ENCODE measurements at regions not wholly inside any gene's neighbourhood (a gene's known extent, or its start where the extent isn't known, plus 50 kb on each side); places are given as distances from the start of the nearest gene placed in this dataset.
"Not testable (repeated sequence)": the region's sequence is repeated elsewhere in the genome, so short reads cannot be mapped to it uniquely, and the experiment has no call there.

GRCh38 chr4:44964086-44964485, 237.7 kb upstream of the GNPDA2 start:
- not testable (repeated sequence) for DNase-seq (ENCODE audit: low spot score)

GRCh38 chr4:44961001-44961755, 234.8 kb upstream of the GNPDA2 start:
- DNase-seq (ENCODE audit: low spot score) = no peak

GRCh38 chr4:44931720-44932119, 205.4 kb upstream of the GNPDA2 start:
- DNase-seq (ENCODE audit: low spot score) = no peak

DNA sequence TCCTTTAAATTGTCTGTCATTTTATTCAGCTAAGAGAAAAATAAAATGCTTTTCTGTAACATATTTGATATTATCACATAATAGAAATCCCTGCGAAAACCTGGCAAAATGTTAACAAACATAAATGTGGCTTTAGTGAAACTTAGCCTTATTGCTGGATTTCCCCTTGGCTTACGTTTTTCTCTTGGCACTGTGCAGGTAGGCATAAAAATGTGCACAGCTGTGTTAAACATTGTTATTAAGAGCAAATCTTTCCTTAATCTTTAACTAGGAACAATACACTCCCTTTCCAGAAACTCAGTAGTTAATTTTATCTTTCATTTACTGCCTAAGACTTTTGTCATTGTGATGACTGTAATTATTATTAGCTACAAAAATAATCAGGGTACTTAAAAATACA, 202.4 kb upstream of the GNPDA2 start:
- DNase-seq (ENCODE audit: low spot score) = no peak

DNA sequence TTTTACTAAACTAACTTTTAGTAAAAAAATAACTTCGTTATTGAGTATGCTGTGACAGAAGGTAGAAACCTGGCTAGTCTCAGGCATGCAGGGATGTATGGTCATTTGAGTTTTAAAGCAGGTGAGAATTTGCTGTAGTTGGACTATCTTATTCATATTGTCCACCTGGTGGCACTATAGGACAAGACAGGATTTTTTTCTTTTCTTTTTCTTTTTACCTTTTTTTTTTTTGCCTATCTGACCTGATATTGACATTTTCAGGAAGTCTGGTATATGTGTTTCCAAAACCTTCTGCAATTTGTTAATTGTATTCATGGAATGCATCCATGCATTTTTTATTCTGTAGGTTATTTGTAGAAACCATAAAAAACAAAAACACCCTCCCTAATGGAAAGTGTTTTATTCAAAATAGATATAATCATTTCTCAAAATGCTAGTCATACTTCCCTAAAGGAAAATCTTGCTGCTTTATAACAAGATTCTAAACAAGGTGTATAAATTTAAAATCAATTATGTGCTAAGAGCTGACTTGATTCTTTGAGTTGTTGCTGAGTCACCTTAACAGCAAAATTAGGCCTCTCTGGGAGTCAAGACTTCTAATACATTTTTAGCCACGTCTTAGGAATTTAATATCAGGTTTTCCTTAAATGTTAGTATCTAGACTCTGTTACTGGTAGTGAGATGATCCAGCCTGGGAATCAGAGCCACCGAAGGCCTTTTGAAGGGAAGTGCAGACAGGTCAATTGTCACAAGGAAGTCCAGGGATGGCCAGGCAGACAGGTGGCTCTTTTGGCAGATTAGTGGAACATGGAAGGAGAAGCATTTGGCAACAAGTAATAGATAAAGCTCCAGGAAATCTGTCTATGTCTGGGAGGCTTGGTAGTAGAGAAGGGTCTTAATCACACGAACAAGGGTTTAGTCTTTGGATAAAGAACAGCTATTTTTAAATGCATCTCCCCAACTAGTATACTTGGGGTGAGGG, 201.3 kb upstream of the GNPDA2 start:
- DNase-seq (ENCODE audit: low spot score) = peak; percentile 61

DNA sequence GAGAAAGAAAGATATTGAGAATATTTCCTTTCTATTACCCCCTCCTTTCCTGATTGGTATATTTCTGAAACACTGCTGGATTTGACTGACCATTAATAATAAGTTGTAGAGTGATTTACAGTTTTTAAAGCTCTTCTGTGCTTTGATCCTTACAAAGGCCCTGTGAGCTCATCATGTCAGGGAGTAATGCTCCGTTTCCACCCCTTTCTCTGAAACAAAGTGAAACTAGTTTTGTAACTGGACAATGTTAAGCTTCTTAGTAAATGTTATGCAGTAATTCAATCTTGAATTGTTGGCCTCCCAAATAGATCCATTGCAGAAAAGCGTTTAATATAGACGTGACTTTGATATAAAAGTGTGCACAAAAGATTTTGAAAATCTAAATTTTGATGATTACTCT, 190.1 kb upstream of the GNPDA2 start:
- no peak for DNase-seq (ENCODE audit: low spot score)

GRCh38 chr4:44914748-44915147, 188.4 kb upstream of the GNPDA2 start:
- no peak for DNase-seq (ENCODE audit: low spot score)

DNA sequence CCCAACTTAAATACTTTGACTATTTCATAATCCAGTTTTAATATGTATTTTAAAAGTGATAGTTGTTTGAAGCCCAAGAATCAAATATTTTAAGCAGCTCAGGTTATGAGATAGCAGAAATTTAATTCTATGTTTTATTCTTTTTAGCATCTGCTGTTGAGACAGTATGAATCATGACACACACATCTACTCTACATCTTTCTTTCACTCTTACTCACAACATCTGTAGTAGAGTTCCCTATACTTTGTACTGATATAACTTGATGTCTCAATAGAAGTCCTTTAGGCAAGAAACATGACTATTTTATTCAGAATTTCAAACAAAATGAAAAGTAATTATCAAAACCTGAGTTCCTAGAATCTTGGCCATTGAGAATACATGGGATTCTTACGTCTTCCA, 187.9 kb upstream of the GNPDA2 start:
- DNase-seq (ENCODE audit: low spot score) = no peak

GRCh38 chr4:44912980-44913379, 186.6 kb upstream of the GNPDA2 start:
- DNase-seq (ENCODE audit: low spot score) = no peak

DNA sequence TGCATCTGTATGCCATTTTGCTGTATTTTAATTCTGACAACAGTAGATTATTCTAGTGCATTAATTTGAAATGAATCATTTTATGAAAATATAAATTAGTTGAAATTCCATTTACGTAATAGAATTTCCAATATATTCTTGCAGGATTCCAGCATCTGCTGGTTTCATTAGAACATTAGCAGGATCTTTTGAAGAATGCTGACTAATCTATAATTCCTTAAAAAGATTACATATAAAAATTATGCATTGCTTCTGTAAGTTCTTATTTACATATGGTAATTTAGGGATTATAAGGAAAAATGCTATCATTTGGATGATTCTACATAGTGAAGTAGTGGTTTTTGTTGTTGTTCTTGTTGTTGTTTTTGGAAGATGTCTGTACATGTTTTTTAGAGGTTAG, 182.2 kb upstream of the GNPDA2 start:
- DNase-seq (ENCODE audit: low spot score) = no peak

- no peak for DNase-seq (ENCODE audit: low spot score)
Observed at GRCh38 chr4:44872246-44872645, 145.9 kb upstream of the GNPDA2 start.

- no peak for DNase-seq (ENCODE audit: low spot score)
Observed at GRCh38 chr4:44871133-44871532, 144.8 kb upstream of the GNPDA2 start.

- no peak for DNase-seq (ENCODE audit: low spot score)
Observed at GRCh38 chr4:44869985-44870384, 143.6 kb upstream of the GNPDA2 start.

DNA sequence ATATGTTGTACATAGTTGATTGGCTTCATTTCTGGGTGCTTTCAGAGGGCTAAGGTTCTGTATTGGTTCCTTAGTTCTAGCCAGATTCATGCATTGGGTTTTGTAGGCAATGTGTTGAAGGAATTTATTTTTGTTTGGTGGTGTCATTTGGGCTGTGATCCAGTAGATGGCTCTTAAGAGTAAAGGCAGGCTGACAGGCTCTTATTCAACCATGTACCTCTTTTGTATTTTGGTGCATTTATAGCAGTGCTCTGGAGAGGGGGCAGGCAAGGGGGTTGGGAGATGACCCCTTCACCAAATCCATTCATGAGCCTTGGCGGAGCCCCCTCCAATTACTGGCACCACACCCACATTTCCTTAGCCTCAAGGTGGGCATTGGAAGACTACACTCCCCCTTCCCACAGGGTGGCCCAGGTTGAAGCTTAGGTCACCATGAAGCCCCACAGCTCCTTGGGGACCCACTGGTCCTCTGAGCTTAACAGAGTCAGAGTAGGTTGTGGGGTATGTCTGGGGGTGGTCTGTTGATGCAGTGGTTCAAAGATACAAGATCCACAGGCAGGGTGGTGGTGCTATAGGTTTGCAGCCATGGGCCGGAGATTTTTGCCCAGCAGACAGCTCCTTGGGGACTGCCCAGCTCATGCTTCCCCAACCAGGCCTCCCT, 143.0 kb upstream of the GNPDA2 start:
- DNase-seq (ENCODE audit: low spot score) = peak; percentile 13

DNA sequence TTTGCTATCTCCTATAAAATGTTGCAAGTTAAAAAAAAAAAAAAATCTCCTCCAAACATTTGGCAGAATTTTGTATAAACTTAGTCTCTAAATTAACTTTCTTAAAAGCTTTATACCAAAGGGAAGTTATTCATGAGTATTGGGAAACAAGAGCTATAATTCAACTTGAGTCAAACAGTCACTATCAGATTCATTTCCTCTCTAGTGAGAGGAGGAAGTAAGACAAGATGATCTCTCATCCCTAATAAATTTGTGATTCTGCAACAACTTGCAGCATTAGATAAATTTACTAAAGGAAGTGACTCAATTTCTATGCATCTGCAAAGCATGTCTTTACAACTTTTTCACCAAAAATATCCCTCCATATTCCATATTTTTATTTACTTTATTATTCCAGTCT, 135.4 kb upstream of the GNPDA2 start:
- DNase-seq (ENCODE audit: low spot score) = no peak

- DNase-seq (ENCODE audit: low spot score) = no peak
Observed at GRCh38 chr4:44859477-44859876, 133.1 kb upstream of the GNPDA2 start.

DNA sequence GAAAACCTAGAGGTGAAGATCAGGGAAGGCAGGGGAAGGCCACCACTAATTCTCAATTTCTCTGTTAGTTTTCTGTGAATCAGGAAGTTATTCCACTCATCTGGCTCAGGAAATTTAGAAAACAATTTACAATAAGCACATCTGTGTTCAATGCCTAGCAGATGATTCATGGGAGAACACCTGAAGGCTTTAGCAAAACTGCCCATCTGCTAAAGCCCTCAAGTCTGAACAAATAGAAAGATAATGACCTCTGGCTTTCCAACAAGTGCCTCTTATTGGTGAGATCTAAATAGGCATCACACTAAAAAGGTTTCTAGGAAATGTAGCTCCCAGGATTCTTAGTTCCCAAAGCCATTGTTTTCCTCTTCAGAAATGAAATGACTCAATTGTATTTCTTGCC, 122.1 kb upstream of the GNPDA2 start:
- no peak for DNase-seq (ENCODE audit: low spot score)

DNA sequence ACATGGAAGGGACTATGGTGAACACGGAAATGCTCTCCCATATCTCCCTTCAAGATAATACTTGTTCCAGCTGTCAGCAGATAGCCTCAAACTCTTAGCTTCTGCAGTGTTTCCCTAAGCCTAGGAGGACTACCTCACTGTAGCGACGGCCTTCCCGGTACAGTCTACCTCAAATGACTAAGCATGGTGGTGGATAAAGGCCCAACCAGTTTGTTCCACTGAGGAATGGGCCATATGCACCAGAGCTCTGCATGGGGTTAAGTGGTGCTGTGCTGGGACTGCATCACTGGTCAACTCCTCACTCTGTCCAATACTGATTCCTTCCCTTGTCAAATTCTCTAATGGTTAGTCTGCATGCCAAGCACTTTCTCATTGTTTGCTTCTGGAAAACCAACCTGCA, 119.6 kb upstream of the GNPDA2 start:
- no peak for DNase-seq (ENCODE audit: low spot score)

DNA sequence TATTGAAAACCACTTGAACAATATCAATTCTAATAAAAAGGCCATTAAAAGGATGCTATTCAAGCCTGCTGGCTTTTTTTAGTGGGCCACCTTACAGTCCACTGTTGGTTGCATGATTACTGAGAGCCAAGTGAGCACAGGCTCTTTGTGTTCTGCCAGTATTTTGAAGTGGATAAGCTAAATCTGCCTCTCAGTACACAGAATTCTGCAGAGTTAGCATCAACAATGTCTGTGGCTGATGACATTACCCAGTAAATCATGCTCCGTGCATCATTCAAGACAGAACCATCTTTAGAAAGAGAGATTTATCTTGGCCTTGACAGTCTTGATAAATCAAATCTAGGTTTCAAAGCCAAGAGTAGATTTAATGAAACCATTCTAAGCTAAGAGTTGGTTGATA, 119.0 kb upstream of the GNPDA2 start:
- no peak for DNase-seq (ENCODE audit: low spot score)

- no peak for DNase-seq (ENCODE audit: low spot score)
Observed at GRCh38 chr4:44842531-44842930, 116.2 kb upstream of the GNPDA2 start.

GRCh38 chr4:44817930-44818329, 91.6 kb upstream of the GNPDA2 start:
- DNase-seq (ENCODE audit: low spot score) = no peak

DNA sequence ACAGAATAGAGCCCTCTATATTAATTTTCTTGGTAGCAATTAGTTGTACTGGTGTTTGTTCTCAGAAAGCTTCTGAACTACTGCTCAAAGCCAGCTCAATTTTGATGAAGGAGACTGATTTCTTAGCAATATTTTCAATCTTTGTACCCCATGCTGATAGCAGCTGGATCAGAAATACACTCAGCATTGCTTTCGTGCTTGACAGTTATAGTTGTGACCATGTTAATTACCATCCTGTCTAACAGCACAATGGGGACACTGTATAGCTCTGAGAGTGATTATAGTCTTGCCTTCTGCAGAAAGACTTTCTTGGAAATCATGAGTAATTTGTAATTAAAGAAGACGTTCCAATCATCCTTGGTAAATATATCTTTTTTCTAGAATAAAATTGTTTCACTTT, 79.7 kb upstream of the GNPDA2 start:
- DNase-seq (ENCODE audit: low spot score) = no peak

- no peak for DNase-seq (ENCODE audit: low spot score)
Observed at GRCh38 chr4:44804301-44804700, 77.9 kb upstream of the GNPDA2 start.
